Astrocyte (in vitro differentiated cells and primary cell): ENCODE measurements at regions not wholly inside any gene's neighbourhood (a gene's known extent, or its start where the extent isn't known, plus 50 kb on each side); places are given as distances from the start of the nearest gene placed in this dataset.

Experiments
- CTCF ChIP-seq: IDR thresholded peaks from 2 replicates; pipeline ENCODE4 v1.5.1; 2011; ENCODE audit warnings: low read depth, mild to moderate bottlenecking, inconsistent platforms, low read length, moderate library complexity; ENCODE audit not compliant: insufficient read depth
- EZH2 ChIP-seq: IDR thresholded peaks from 2 replicates; pipeline ENCODE4 v1.6.1; 2012; ENCODE audit warnings: mild to moderate bottlenecking, low read length, inconsistent platforms; ENCODE audit not compliant: insufficient read depth

GRCh38 chr5:86970361-86970760 lies 297.3 kb upstream of the RASA1 start:
- TF ChIP-seq CTCF, result no peak
- no peak for TF ChIP-seq EZH2
